ENCODE measurements at regions not wholly inside any gene's neighbourhood (a gene's known extent, or its start where the extent isn't known, plus 50 kb on each side); places are given as distances from the start of the nearest gene placed in this dataset.

GRCh38 chr10:33927347-33927746, 592.9 kb upstream of the NRP1 start:
- TF ChIP-seq CTCF (IDR thresholded peaks at IDR 0.05) (no peak), EZH2 (IDR thresholded peaks at IDR 0.05; ENCODE audit: borderline replicate concordance, insufficient read depth, low read depth, low read length, poor library complexity, severe bottlenecking) (no peak)

All from B cell (primary cell).